Peyer's patch (tissue), 4 donors: ENCODE measurements at regions not wholly inside any gene's neighbourhood (a gene's known extent, or its start where the extent isn't known, plus 50 kb on each side); places are given as distances from the start of the nearest gene placed in this dataset.

Experiments
- POLR2A ChIP-seq, 2 donors: fragments of 450-650 bp; IDR thresholded peaks; one replicate each; pipeline ENCODE4 v1.5.1; 2017; ENCODE audit warnings: antibody characterized with exemption in 2 of 2, mild to moderate bottlenecking in 2 of 2, moderate library complexity in 2 of 2
- TF ChIP-seq, protein P1 (sequence below), 6 experiments: fragments of 450-650 bp in 4 of 6; fragments of 200-600 bp in 2 of 6; sonication (generic) in 1 of 6; IDR thresholded peaks; one replicate each; pipeline ENCODE4 v1.5.1; 2017 to 2019; ENCODE audit warnings: antibody characterized with exemption in 6 of 6, mild to moderate bottlenecking in 3 of 6, moderate library complexity in 1 of 6

GRCh38 chr12:83573671-83574070 is 887.0 kb downstream of the TMTC2 start:
- TF ChIP-seq, protein P1, sequence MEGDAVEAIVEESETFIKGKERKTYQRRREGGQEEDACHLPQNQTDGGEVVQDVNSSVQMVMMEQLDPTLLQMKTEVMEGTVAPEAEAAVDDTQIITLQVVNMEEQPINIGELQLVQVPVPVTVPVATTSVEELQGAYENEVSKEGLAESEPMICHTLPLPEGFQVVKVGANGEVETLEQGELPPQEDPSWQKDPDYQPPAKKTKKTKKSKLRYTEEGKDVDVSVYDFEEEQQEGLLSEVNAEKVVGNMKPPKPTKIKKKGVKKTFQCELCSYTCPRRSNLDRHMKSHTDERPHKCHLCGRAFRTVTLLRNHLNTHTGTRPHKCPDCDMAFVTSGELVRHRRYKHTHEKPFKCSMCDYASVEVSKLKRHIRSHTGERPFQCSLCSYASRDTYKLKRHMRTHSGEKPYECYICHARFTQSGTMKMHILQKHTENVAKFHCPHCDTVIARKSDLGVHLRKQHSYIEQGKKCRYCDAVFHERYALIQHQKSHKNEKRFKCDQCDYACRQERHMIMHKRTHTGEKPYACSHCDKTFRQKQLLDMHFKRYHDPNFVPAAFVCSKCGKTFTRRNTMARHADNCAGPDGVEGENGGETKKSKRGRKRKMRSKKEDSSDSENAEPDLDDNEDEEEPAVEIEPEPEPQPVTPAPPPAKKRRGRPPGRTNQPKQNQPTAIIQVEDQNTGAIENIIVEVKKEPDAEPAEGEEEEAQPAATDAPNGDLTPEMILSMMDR (IDR thresholded peaks at IDR 0.05) = no peak
- no peak for TF ChIP-seq POLR2A (IDR thresholded peaks at IDR 0.05)
